CD1c-positive myeloid dendritic cell (primary cell): ENCODE measurements at regions not wholly inside any gene's neighbourhood (a gene's known extent, or its start where the extent isn't known, plus 50 kb on each side); places are given as distances from the start of the nearest gene placed in this dataset.
"Not testable (repeated sequence)": the region's sequence is repeated elsewhere in the genome, so short reads cannot be mapped to it uniquely, and the experiment has no call there.

Experiments used
- DNase-seq: peaks from one replicate; pipeline ENCODE4 v3.0.0-alpha.2; 2016; ENCODE audit errors: extremely low spot score

- DNase-seq: no peak
Measured at GRCh38 chr3:144458283-144458682, 486.7 kb downstream of the DIPK2A start.

DNA sequence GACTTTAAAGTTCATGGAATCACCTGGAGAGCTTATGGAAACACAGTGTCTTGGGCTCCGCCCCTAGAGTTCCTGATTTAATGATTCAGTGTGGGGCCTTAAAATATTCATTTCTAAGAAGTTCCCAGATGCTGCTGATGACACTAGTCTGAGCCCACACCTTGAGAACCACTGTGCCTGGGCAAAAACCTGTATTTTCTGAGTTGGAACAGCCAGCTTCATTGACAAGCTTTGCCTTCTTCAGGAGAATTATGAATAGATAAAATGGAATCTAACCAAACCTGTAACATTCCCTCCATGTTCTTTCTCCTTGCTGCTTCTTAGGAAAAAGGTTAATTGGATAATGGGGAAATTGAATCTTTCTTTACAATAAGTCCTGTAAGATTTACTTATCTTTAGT, 490.7 kb downstream of the DIPK2A start:
- DNase-seq: no peak

DNA sequence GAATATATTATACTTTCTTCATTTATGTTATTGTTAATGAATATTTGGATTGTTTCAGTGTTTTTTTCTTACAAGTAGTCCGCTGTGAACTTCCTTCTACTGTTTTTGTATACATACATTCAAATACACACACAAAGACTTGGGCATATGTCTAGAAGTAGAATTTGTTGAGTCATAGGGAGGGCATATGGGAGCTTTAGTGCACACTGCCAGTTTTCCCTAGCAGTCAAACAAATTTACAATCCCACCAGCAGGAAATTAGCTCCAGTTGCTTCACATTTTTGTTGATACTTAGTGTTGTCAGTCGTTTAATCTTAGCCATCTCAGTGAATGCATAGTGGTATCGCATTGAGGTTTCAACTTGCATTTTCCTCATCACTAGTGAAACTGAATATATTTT, 492.3 kb downstream of the DIPK2A start:
- DNase-seq: no peak

DNA sequence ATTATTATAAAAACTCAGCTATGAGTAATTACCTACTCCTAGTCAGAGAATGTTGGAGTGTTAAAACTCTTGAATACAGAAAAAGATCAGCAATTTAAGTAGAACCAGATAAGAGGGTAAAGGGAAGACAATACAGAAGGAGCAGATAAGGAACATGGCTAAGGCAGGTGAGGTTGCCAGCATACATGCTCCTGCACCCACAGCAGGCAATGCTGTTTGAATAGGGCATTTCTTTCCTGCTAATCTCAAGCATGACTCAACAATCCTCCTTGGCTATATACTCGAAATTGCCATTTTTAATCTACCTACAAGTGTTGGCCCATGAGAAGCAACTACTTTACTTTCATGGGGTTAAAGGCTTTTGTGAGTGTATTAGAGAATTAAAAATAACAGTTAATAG, 494.5 kb downstream of the DIPK2A start:
- DNase-seq: no peak

- DNase-seq: no peak
Measured at GRCh38 chr3:144466540-144466939, 494.9 kb downstream of the DIPK2A start.

DNA sequence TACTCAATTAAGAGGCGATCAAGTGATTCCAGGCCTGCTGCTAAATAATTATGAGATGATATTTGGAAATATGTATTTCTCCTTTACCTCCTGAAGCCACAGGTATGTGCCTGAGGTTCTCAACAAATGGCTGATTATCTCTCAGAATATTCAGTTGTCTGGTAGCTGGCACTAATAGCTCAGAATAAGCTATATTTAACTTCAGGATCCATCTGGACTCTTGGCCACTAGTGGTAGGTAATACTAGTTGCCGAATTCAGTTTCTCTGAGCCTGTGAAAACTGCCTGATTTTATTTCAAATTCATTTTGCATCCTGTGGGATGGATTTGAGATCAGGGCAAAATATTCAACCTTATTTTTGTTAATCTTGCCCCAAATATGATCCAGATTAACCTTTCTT, 499.0 kb downstream of the DIPK2A start:
- no peak for DNase-seq

DNA sequence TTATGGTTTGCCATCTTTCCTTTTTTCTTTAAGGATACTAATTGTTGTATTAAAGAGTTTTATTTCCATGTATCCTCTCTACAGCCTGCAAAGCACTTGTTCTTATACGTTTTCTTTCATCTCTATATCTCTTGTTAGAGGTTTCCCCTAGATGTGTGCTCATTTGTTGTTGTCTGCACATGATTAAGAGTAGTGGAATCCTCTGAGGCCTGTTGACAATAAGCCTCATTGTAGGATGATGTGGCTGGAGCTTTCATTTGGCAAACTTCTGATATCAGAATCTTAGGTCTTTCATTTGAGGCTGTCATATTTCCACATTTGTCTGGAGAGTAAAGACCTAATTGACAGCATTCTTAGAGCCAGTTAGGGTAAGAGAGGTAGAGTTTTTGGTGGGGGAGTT, 506.0 kb downstream of the DIPK2A start:
- DNase-seq: no peak

DNA sequence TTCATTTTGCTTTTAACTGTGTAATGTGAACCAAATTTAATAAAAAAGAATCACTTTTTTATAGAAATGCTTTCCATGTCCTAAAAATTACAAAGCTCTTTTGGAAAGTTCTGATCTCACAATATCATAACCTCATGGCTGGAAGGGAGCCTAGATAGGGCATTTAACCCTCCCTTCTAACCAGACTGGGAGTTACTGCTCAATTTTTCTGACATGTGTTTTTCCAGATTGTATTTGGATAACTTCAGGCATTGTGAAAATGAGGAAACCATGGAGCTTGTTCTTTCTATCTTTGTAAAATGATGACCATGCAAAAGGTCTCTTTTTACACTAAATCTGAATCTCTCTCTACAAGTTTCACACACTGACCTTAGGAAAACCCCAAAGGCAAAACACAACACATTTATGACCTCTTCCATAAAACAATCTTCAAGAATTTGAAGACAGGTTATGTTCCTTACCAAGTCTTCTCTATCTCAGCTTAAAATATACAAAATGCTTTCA, 508.8 kb downstream of the DIPK2A start:
- no peak for DNase-seq

GRCh38 chr3:144482876-144483275, 511.3 kb downstream of the DIPK2A start:
- DNase-seq: no peak

DNA sequence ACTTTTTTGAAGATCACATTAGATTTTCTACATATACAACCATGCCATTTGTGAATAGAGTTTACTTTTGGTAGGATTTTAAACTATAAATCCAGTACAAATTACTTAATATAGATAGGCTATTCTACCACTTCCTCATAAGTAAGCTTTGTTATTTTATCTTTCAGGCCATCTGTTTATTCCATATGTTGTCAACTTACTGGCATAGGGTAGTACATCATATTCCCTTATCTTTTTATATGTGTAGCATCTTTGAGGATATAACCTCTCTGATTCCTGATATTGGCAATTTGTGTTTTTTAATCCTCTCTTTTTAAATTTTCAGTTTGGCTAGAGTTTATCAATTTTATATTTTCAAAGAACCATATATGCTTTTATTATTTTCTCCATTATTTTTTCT, 515.4 kb downstream of the DIPK2A start:
- DNase-seq: no peak

GRCh38 chr3:144488927-144489326, 517.3 kb downstream of the DIPK2A start:
- no peak for DNase-seq

DNA sequence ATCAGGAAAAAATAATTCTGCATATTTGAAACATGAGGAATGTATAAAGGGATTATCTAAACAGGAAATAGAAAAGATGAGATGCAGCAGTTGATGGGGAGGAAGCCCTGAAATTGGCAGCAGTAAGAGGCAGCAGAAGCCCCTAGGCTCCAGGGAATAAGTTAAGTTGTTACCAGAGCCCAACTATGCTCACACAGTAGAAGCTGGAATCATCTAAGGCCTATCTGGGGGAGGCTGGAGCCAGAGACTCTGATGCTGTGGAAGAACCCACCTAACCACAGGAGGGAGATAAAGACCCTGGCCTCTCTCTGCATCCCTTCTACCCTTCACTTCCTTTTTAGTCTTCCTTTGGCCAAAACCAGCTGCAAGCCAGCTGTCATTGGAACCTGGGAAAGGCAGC, 519.7 kb downstream of the DIPK2A start:
- no peak for DNase-seq

GRCh38 chr3:144494651-144495050, 523.0 kb downstream of the DIPK2A start:
- DNase-seq: not testable (repeated sequence)

DNA sequence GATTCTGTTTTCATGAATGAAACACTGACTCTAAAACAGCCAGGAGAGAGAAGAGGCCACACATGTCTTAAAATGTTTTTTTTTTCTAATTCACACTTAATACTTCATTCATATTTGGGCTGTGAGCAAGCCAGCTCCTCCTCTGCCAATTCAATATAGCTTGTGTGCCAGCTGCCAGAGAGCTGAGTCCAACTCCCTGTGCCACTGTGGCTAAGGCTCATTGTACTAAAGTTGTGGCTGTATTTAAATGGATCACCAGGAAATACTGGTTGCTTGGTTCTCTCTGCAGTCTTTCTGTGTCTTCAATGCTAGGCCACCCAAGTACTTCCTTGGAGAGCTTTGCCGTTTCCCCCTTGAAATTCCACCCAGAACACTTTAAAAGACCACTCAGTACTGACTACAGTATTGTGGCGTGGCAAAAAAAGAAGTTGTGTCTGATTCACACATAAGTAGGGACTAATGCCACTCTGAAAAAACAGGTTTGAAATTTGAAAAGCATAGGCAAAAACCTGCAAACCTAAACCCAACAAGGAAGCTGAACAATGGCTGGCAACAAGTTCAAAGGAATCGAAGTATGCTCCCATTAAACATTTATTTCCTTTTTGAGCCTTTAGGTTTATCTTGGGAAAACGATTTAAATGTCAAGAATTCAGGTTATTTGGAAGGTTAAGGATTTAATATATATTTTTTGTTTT, 524.7 kb downstream of the DIPK2A start:
- no peak for DNase-seq

DNA sequence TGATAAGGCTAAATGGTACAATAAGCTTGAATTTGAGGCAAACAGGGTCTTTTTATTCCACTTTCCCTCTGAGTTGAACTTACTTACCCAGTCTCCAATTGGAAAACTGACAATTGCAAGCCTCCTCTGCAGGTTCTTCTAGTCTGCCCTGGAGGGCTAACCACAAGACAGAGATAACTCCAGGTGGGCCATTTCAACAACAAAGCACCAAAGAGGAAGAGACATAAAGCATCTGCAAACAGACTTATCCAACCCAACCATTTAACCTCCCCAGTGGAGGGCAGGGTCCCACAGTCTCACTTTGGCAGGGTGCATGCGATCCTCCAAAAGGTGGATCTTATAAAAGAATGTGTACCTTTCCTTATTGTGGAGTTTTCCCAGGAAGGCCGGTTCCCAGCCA, 525.8 kb downstream of the DIPK2A start:
- DNase-seq: no peak

GRCh38 chr3:144499001-144499930, 527.6 kb downstream of the DIPK2A start:
- DNase-seq: no peak

- no peak for DNase-seq
Measured at GRCh38 chr3:144501467-144501866, 529.8 kb downstream of the DIPK2A start.

DNA sequence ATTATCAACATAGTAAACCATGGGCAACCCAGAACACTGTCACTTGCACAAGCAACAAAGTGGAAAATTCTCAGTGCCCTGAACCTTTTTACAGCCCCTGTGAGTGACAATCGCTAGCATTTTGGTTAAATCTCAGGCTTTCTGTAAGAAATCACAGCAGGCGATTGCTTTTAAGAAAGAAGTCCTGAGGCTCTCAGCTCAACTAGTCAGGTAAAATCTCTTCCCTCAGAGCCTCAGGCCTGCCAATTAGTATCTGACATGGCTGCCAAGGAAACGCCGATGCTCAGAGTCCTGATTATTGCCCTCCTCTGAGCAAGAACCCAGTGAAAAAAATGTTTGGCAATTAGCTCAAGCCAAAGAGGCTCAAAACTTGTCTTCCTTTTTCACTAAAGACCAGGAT, 530.8 kb downstream of the DIPK2A start:
- DNase-seq: no peak

DNA sequence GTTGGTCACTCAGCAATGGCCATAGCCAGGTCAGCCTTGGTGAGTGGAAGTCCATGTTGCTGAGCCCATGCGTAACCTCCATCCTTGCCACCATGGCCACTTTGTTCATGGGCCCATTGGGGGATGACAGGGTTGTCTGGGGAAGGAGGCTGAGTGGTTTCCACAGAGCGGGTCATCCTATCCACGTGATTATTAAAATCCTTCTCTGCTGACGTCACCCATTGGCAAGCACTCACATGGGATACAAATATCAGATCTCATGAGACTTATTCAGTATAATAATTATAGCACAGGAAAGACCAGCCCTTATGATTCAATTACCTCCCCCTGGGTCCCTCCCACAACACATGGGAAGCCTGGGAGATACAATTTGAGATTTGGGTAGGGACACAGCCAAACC, 534.8 kb downstream of the DIPK2A start:
- DNase-seq: not testable (repeated sequence)

- no peak for DNase-seq
Measured at GRCh38 chr3:144511346-144511745, 539.7 kb downstream of the DIPK2A start.

GRCh38 chr3:144516026-144516425, 544.4 kb downstream of the DIPK2A start:
- no peak for DNase-seq

DNA sequence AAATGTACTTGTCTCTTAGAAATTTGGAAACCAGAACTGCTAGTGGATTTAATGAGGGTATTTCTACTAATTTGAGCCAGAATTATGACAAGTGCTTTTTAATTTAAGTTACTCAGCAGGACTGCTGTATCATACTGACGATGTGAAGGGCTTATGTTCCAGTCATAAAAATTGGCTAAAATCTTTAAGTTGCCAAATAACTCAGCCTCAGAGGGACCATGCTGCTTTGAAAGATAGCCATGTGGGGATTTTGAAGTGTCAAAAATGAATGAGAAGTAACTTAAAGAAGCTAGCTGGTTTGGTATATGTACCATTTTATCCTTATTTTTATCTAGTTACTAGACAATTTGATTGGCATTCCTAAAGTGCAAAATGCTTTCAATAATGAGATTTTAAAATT, 545.0 kb downstream of the DIPK2A start:
- no peak for DNase-seq

GRCh38 chr3:144521131-144521530, 549.5 kb downstream of the DIPK2A start:
- DNase-seq: no peak
